GM19023 (cell line): ENCODE measurements at regions not wholly inside any gene's neighbourhood (a gene's known extent, or its start where the extent isn't known, plus 50 kb on each side); places are given as distances from the start of the nearest gene placed in this dataset.
A peak's percentile ranks its signal among the peaks of the same experiment; 100 is the strongest.

Experiments
- ATAC-seq: cut with Tn5 transposase; IDR thresholded peaks from one replicate; pipeline ENCODE4 v1.9.1; 2021; ENCODE audit warnings: mild to moderate bottlenecking, moderate library complexity; ENCODE audit not compliant: unreplicated experiment

GRCh38 chr6:149211046-149211571 lies 106.4 kb upstream of the TAB2 start:
- peak; percentile 51 for ATAC-seq

DNA sequence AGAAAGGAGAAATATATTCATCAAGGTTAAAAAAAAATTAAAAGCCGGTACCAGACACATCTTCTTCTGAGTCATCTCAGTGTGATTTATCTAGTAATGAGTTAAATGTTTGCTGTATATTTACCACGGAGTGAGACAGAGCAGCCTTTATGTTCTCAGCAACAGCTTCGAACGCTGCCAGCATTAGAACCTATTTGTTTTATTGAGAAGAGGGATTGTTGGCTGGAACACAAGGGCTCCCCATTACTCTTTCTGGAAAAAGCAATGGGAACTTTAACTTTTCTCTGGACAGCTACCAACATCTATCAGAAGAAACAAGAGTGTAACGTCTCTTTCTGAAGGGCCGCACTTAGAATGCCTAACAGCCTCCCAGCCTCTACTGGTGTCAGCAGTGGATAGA lies 105.3 kb upstream of the TAB2 start:
- ATAC-seq = no peak

DNA sequence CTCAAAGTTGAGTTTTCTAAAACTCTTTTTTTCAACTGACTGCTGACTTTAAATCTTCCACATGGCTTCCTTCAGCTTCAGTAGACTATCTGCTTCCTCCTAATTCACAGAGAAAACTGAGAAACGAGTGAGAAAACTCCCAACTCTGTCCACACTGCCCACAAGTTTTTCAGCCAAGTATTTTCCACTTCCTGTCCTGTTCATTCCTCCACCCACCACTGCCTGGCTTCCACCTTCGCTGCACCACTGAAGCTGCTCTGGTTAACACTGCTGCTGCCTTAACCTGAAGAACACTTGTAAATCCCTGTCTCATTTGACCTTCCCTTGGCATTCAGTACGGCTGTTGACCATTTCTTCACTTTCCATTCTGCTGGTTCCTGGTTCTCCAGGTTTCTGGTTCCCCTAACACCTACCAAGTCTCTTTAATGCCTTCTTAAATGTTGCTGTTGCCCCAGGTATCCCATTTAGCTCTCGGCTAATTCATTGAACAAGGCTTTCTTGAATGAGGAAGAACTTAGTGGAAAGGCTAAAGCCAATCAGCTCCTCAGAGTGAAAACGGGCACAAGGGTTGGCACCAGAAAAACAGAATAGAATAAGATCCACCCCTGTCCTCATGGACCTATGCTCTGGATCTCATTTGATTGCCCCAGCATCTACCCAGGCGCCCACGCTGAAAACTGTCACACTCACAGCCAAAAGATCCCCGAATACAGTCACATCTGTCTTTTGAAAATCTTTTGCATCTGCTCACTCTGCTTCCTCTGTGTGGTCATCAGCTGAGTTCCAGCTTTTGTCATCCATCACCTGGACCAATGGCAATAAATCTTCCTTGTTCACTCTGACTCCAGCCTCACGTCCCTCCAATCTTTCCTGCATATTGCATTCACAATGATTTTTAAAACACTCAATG lies 104.4 kb upstream of the TAB2 start:
- ATAC-seq = peak; percentile 23

GRCh38 chr6:149213829-149214228 lies 103.7 kb upstream of the TAB2 start:
- ATAC-seq = no peak

DNA sequence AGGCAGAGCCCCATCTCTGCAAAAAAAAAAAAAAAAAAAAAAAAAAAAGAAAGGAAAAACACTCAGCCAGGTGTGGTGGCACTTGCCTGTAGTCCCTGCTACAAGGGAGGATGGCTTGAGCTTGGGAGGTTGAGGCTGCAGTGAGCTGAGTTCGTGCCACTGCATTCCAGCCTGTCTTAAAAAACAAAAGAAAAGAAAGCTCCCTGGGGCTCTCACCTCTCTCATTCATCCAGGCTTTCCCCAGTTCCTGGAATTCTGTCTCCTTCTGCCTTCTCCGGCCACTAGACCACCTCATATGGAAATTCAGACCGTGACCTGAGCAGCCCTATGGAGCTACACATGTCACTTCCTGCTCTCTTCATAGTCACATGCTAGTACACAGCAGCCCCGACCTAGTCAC lies 101.1 kb upstream of the TAB2 start:
- ATAC-seq = no peak

DNA sequence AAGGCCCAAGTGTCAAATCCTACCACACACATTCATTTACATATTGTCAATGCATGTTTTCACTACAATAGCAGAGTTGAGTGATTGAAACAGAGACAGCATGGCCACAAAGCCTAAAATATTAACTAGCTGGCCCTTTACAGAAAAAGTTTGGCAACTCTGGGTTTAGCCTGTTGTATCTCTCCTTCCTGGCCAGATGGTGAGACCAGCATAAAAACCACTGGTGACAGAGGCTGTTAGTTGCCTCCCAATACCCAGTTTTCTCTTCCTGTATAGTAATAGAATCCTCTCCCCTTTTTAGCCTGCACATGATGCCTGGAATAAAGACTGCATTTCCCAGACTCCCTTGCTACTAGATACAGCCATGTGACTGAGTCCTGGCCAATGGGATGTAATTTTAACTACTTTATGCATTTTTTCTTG lies 100.0 kb upstream of the TAB2 start:
- ATAC-seq = peak; percentile 70

DNA sequence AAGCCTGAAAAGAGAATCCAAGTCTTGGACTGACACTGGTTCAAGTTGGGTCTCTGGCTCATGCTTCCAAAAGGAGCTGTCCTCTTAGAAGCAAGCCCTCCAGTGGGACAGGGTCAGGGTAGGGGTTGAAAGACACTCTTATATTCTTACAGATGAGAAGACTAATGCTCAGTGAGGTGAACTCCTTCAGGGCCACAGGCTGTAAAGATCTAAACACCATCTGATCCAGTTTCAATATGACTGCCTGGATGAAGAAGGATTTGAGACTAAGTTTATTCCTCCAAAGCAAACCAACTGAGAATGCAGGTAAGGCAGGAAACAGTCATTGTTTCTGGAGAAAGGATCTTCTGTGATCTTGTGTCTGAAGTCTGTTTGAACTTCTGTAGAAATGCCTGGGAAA lies 99.0 kb upstream of the TAB2 start:
- ATAC-seq = no peak

GRCh38 chr6:149218915-149219314 lies 98.6 kb upstream of the TAB2 start:
- ATAC-seq = no peak

- no peak for ATAC-seq
These were observed 96.4 kb upstream of the TAB2 start for GRCh38 chr6:149220882-149221773.

DNA sequence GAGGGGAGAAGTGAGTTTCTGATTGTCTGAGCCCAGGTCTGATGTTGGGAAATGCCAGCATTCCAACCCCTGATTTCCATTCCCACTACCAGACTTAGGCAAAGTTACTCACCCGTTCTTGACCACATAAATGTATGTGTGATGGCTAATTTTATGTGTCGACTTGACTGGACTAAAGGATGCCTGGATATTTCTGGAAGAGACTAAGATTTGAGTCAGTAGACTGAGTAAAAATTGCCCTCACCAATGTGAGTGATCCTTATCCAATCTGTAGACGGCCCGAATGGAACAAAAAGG lies 95.8 kb upstream of the TAB2 start:
- no peak for ATAC-seq

GRCh38 chr6:149223120-149223903 lies 94.2 kb upstream of the TAB2 start:
- no peak for ATAC-seq

GRCh38 chr6:149223904-149224351 lies 93.6 kb upstream of the TAB2 start:
- ATAC-seq = no peak

GRCh38 chr6:149224399-149224798 lies 93.1 kb upstream of the TAB2 start:
- no peak for ATAC-seq

GRCh38 chr6:149225370-149225769 lies 92.1 kb upstream of the TAB2 start:
- ATAC-seq = no peak

DNA sequence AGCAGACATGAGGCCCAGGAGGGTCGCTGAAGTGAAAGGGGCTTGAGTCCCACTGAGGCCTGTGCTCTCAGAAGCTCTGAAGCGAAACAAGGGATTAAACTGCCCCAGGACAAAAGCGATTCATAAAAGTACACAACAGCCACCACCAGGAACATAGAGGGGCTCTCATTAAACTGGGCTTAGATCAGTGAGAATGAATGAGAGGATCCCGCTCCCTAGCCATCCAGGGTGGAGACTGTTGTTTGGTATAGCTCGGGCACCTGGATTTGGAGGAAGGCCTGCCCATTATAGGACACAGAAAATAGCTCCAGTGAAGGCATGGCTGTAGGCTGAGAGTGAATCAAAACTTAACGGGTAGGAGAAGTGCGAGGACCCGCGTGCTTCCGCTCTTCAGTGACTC lies 91.6 kb upstream of the TAB2 start:
- ATAC-seq = no peak

GRCh38 chr6:149227796-149228195 lies 89.7 kb upstream of the TAB2 start:
- ATAC-seq = no peak

- no peak for ATAC-seq
These were observed 89.1 kb upstream of the TAB2 start for GRCh38 chr6:149228311-149228955.

DNA sequence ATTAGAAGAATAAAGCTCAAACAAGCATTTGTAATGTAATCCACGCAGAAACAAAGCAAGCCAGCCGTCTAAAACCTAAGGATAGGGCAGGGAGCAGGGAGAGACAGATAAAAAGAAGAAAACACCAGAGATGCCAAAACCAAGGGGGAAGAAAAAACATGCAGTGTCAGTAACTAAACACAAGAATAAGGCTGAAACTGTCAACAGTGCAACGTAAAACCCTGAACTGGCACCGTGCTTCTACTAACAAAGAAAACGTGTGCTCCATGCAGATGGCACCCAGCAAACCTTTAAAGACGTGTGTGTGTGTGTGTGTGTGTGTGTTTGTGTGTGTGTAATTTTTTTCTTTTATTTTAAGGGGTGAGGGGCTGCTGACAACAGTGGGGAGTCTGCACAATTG lies 88.4 kb upstream of the TAB2 start:
- ATAC-seq = no peak

- ATAC-seq = no peak
These were observed 86.6 kb upstream of the TAB2 start for GRCh38 chr6:149230712-149231460.

- no peak for ATAC-seq
These were observed 85.7 kb upstream of the TAB2 start for GRCh38 chr6:149231778-149232177.
